ENCODE measurements at regions not wholly inside any gene's neighbourhood (a gene's known extent, or its start where the extent isn't known, plus 50 kb on each side); places are given as distances from the start of the nearest gene placed in this dataset.
"Not testable (repeated sequence)": the region's sequence is repeated elsewhere in the genome, so short reads cannot be mapped to it uniquely, and the experiment has no call there.

DNA sequence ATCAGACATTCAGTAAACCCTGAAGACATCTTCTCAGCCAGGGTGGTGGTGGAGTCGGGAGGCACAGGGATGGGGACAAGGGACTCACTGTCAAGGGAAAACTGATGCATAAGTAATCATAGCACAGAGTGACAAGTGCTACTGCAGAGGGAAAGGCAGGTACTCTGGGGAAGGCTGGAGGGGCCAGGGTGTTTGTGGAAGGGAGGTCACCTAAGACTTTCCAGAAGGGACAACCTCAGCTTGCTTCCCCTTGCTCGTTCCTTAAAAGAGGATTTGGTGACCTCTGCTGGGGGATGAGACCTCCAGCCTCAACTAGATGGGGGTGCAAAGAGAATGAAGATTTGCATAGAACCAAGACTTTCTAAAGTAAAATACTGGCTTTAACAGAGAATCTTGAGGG lies 99.5 kb downstream of the SLC4A3 start:
- DNase-seq (ENCODE audit: low spot score): no peak

DNA sequence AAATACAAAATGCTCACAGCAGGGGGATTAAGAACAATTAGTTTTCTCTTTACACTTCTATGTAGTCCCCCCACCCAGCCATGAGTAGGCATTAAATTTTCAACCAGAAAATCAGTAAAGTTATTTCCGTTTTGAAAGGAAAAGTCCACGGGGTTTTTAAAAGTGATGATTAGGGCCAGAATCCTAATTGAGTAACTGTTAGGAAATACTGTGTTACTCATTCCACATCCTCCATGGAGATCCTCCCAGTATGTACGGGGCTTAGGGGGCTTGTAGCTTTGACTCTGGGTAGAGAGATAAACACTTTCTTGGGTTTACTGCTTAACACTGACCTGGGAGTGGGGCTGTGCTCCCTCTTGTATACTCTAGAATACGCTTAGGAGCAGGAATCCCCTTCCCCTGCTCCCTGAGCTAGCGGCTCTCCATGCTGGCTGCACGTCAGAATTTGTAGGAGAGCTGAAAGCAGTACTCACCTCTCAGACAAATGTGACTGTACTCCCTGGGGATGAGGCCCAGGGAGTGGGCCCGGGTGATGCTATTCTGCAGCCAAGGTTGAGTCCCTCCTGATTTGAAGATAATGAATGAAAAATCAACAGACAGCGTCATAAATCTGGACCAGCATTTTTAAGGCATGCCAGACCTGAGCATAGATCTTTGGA lies 100.5 kb downstream of the SLC4A3 start:
- DNase-seq (ENCODE audit: low spot score): peak; percentile 22

DNA sequence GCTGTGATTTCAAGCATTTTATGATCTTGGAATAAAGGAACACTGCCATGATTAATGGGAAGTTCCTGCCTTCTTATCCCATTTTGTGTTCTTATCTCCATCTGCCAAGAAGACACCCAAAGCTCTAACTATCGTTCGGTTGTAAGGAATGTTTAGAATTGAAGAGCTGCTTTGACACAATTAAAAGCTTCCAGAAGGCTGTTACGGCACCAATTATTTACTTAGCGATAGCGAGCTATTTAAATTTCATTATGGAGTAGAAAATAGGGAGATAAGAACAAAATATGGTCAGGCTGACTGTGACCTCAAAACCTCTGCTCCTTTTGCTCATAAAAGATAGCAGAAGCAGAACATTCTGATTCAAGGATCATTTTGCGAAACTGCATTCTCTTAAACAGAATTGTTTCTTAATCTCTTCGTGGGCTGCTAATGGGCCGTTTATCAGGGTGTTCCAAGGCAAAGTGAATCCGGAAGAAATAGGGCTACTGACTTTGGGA lies 101.6 kb downstream of the SLC4A3 start:
- peak; percentile 71 for DNase-seq (ENCODE audit: low spot score)

DNA sequence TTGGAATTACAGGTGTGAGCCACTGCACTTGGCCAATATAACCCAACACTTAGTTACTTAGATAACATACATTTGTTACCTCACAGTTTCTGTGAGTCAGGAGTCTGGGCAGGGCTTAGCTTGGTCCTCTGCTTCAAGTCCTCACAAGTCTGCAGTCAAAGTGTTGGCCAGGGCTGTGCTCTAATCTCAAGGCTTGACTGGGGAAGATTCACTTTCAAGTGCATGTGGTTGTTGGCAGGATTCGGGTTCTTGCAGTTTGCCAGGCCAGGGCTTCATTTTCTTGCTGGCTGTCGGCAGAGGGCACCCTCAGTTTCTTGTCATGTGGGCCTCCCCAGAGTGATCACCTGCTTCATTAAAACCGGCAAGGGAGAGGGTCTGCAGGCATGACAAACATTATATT lies 103.7 kb downstream of the SLC4A3 start:
- DNase-seq (ENCODE audit: low spot score): no peak

DNA sequence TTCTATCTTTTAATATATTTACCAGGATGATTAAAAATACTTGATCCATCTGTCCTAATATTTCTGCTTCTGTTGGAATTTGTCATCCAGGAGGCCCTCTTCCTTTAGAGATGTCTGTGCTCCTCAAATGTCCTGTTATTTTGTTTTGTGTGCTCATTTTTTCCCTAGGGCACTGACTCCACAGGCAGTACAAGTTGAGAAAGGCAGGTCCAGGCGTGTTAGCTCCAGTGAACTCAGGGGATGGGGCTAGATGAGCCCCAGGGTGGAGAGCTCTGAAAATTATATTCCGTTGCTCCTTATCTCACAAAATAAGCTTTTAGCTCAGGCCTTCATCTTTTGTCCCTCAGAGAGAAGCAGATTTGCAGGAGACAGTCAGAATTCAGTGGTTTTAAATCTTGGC lies 105.7 kb downstream of the SLC4A3 start:
- no peak for DNase-seq (ENCODE audit: low spot score)

DNA sequence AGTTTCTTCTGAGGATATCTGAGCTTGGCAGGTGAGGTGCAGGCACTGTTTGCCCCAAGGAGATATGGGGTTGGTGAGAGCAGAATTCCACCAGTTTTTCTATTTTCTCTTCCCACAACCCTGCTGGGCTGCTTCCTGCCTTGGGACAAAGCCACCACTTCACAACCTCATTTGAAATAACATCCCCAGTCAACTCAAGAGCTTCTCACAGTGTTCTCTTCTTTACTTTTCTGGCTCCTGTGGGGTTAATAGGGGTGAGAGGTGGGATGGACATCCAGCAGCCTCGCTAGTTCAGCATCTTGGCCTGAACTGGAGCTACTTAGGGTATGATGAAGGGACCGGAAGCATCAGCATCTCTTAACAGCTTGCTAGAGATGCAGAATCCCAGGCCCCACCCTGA lies 106.3 kb downstream of the SLC4A3 start:
- no peak for DNase-seq (ENCODE audit: low spot score)

DNA sequence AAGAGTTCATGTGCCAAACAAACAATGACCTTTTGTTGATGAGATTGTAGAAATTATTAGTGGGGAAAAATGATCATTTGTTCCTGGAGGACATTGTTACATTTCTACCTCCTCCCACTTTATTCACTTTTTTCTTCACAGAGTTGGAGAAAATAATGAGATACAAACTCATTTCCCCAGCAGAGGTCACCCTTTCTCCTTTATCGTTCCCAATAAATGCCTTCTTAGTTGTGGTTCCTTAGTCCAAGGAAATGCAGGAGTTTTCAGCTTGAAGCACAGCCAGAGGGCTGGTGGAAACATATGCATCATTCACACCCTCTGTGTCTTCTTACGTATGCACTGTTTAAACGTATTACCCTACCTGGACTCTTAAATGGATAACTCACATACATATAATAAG lies 108.8 kb downstream of the SLC4A3 start:
- peak; percentile 84 for DNase-seq (ENCODE audit: low spot score)

DNA sequence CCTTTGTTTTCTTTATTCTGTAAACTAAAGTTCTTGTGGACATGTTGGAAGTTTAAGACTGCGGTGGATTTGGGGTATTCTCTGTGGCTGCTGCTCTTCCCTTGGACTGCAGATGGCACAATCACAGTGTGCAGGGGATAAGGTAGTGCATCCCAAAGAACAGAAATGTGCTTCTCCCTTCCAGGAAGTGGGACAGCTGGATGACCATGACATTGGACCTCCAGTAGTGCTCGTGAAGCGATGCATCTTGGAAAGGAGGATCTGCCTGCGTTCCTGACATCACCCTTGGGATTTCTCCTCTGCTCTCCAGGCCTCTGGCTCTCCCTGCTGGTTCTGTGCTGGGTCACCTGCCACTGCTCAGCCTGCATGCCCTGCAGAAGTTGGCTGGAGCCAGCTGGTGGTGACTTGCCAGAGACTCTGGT lies 109.9 kb downstream of the SLC4A3 start:
- peak; percentile 45 for DNase-seq (ENCODE audit: low spot score)

DNA sequence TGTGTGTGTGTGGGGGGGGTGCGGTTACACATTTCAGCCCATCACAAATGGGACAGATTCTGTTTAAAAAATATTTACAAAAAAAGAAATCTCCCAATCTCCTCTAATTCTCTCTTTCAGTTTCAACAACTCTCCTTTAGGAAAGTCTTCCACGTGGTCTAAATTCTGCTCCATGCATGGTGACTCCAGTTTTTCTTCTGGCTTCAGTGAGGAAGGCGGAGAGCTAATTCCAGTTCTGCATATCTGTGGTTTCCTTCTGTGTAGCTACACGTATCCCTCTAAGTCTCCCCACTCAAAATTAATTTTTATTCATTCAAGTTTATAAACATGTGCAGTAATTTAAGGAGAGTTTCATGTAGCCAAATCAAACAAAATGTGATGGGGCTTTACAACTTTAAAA lies 111.6 kb downstream of the SLC4A3 start:
- DNase-seq (ENCODE audit: low spot score): no peak

DNA sequence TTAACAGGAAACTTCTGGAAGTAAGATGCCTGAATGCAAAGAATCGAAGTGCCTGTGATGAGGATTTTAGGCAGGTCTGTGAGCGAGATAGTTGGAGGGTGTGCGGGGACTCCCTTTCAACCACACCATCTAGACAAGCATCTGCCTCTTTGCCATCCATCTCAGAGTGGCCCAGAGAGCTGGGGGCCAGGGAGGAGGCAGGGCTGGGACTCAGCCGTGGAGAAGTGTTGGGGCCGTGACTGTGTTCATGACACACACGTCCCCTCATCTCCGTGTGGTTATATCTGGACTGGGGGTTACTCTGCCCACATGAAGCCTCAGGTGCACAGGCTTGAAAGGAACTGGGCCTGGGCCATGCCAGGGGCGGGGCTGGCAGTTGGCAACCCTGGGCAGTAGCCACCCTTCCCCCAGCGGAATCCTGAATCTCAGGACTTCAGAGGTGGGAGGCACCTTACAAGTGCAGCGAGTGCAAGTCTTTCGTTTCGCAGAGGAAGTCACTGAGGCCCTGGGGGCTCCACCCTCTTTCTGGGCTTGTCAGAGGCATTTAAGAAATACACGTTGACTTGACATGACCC lies 112.5 kb downstream of the SLC4A3 start:
- DNase-seq (ENCODE audit: low spot score): no peak

DNA sequence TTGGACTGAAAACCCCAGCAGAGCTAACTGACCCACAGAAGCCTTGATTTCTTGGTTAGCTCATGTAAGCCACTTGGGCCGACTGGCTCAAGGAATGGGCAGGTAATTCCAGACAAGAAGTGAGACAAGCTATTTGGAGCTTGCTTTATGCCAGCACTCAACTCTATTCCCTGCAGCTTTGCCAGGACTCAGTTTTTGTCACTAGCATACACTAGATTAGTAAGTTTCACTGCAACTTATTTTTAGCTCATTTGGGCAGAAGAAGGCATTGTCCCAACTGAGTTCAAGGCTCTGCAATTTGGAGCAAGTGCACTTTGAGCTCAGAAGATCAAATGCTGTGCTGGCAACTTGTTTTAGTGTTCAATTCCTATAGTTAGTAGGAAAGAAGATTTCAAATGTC lies 116.1 kb downstream of the SLC4A3 start:
- no peak for DNase-seq (ENCODE audit: low spot score)

DNA sequence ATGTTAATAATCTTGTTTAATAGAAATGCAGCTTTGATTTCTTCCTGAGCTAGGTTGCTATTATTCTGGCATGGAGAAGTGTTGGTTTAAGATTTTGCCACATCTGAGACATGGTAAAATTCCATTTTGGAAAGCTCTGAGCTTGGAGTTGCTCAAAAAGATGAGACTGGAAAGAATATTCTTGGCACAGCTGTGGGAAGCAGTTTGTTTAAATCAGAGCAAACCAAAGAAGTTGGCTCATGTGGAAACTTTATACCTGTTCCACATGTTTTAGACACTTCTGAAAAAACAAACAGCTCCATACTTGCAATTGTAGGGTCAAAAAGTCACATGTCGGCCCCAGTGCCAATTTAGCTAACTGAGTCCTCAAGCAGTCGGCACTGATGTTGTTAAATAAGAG lies 116.6 kb downstream of the SLC4A3 start:
- no peak for DNase-seq (ENCODE audit: low spot score)

DNA sequence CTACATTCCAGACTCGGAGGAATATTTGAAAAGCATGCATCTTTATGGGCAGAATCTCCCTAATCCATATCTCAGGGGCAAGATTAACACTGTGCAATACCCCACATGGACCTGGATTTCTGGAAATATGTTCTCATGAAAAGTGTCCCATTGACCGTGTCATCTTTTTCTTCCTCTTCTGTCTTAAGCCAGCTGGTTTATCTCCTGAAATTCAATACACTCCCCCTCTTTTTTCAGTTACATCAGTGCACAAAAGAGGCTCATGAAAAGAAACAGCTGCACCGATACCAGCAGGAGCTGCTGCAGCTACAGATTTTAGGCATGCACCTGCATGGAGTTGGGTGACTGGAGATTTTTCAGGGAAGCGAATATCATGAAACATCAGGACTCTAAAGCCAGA lies 117.2 kb downstream of the SLC4A3 start:
- DNase-seq (ENCODE audit: low spot score): no peak

DNA sequence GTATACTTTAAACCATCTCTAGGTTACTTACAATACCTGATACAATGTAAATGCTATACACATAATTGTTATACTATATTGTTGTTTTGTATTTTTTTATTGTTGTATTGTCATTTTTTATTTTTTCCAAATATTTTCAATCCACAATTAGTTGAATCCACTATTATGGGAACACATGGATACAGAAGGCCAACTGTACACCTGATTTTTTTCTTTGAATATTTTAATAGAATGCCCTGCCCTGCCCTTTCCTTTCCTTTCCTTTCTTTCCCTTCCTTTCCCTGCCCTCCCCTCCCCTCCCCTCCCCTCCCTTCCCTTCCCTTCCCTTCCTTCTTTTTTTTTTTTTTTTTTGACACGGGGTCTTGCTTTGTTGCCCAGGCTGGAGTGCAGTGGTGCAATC lies 120.2 kb downstream of the SLC4A3 start:
- no peak for DNase-seq (ENCODE audit: low spot score)

DNA sequence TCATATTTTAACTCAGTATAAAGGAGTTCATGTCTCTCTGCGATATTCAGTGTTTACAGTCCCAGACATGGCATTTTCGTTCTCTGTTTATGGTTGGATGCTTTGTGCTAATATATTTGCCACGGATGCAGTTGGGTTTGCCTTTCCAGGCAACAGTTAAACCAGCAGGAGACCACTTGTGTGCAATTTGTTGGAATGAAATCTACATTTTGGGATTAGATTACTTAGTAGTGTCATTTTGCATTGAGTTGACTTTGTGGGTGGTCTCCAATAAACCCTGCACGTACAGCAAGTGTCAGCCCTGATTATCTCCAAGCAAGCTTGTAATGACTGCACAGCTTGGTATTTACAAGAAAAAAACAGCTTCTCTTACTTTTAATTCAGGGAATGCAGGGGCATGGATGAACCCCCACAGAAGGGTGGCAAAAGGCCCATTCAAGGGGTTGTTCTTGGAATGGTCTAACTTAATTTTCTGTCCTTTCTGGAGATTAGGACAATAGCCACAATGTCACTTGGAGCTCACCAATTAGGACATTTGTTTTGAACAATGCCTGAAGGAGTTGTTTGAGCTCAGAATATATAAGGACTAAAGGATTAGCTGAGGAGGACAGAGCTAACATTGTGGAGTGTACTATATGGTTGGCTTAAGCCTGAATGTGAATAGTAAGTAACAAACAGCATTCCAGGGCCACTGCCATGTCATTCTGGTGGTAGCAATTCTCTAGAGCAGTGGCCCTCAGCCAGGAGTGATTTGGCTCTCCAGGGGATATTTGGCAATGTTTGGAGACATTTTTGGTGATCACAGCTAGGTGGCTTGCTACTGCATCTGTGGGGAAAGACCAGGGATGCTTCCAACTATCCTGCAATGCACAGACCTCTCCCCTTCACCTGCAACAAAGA lies 121.5 kb downstream of the SLC4A3 start:
- DNase-seq (ENCODE audit: low spot score): no peak

DNA sequence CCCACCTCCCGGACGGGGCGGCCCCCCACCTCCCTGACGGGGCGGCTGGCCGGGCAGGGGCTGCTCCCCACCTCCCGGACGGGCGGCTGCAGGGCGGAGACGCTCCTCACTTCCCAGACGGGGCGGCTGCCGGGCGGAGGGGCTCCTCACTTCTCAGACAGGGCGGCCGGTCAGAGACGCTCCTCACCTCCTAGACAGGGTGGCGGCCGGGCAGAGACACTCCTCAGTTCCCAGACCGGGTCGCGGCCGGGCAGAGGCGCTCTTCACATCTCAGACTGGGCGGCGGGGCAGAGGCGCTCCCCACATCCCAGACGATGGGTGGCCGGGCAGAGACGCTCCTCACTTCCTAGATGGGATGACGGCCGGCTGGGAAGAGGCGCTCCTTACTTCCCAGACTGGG lies 123.7 kb downstream of the SLC4A3 start:
- not testable (repeated sequence) for DNase-seq (ENCODE audit: low spot score)

DNA sequence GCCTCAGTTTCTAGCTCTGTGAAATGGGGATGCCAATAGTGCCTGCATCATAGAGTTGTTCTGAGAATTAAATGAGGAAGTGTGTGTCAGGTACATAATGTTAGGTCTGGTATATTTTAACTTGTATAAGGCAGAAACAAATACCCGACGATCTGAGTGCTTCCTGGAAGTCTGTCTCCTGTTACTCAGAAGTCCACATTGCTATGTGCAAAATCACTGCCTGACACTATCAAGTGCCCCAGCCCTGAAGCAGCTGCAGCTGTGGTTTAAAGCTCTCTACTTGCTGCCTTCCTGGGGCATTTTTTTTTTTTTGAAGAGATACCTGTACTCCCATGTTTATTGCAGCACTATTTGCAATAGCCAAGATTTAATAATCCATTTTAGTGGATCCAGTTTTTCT lies 125.3 kb downstream of the SLC4A3 start:
- no peak for DNase-seq (ENCODE audit: low spot score)

DNA sequence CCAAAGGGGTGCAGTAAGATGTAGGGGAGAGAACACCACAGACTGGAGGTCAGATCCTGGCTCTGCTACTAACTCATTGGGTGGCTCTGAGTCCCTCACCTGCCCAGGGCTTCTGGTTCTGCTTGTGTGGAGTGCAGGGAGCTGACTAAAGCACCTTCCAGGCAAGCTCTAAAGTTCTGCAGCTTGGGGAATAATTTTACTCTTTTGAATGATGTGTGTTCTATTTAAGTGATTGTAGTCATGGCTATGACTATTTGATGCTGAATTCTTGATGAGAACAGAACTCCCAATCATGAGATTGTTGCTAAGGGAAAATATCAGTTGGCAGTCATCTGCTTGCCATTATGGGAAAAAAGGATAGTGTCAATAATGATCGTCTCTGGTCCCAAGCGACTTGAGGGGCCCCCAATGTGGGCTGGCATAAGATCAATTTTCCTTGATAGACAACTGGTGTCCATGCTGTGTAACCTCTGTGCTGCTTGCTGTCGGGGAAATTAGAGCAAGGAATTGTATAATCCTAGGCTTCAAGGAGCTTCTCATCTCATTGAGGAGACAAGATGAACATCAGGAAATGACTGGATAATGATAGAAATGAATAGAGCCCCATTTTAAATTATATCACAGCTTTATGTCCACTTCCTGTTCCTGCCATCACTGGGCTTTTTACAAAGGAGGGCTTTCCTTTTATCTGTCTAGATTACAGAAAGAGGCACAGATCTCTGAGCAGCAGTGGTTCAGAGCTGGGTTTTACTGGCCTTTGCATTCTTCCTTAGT lies 131.7 kb downstream of the SLC4A3 start:
- DNase-seq (ENCODE audit: low spot score): no peak

DNA sequence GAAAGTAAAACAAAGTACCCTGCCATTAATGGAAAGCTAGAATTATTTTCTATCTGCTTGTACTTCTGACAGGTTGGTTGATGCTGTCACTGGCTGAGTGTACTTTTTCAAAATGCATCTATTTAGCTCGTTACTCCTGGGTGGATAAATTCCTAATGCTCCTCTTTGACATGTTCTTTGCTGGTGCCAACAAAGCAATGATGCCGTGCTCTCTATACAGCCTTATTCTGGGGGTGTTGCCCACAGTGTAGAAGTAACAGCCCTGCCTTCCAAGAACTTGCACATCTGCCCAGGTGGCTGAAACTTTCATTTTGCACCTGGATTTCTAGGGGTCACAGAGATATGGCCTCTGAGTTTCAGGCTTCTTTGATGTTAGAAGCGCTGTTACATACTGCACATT lies 132.4 kb downstream of the SLC4A3 start:
- no peak for DNase-seq (ENCODE audit: low spot score)

DNA sequence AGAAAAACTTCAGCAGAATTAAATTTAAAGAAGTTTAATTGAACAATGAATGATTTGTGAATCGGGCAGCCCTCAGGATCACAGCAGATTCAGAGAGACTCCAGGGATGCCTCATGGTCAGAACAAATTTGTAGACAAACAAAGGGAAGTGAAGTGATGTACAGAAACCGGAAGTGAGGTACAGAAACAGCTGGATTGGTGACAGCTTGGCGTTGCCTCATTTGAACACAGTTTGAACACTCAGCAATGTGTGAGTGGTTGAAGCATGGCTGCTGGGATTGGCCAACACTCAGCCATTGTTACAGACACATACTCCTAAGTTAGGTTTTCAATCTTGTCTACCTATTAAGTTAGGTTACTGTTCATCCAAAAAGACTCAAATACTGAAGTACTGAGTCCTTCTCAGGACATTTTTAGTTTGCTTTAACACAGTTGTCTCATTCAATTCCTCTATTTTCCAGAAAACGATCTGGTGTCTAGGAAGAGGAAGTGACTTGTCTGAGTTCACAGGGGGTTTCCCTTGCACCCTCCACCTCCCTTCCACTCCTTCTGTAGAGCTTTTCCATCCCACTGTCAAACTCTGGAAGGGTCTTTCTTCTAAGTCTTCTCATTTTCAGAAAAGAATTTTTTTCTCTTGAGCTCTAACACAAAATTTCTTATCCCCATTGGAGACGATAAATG lies 137.9 kb downstream of the SLC4A3 start:
- DNase-seq (ENCODE audit: low spot score): no peak

DNA sequence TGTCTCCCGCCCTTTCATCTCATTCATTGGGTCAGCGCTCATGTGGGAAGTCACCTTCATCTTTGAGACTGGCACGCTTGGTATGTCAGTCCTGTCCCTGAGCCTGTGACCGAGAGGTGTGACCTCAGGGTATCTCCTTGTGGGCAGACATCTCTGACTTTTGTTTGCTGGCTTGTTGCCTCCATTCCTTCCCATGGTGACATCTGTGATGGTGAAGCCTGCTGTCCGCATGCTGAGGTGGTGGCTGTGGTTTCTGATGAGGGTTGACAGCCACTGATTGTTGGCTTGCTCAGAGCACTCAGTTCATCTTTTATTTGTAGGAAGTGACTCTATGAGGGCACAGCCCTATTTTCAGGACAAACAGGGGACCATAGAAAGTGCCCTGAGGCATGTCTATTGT lies 139.2 kb downstream of the SLC4A3 start:
- no peak for DNase-seq (ENCODE audit: low spot score)
